ENCODE measurements at regions not wholly inside any gene's neighbourhood (a gene's known extent, or its start where the extent isn't known, plus 50 kb on each side); places are given as distances from the start of the nearest gene placed in this dataset.

DNA sequence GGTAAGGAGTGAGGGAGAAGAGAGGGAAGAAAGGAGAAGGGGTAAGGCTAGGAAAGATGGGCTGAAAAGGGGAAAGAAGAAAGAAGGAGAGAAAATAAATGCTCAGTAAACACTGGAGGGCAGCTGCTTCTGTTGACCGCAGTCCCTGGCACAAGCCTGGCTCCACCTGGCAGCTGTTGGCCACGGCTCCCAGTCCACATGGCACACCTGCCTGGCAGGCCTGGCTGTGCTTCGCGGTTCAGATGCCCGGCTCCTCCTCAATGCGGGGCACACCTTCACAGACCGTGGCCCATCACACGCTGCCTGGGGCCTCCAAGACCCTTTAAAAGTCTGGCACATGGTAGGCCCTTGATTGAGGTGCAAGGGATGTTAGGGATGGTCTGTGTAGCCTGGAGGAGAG is 516.8 kb upstream of the PROK2 start:
- TF ChIP-seq CTCF (IDR thresholded peaks at IDR 0.05): no peak
- TF ChIP-seq POLR2A (IDR thresholded peaks at IDR 0.05): no peak
- no peak for TF ChIP-seq EP300 (IDR thresholded peaks at IDR 0.05)
